Amygdala (tissue), 56 donors: ENCODE measurements at regions not wholly inside any gene's neighbourhood (a gene's known extent, or its start where the extent isn't known, plus 50 kb on each side); places are given as distances from the start of the nearest gene placed in this dataset.

Experiments
- DNase-seq, 56 donors: peaks; one replicate each; lab custom pipeline; 2025; lab: John Stamatoyannopoulos, UW

- no peak for DNase-seq
These were observed 471.0 kb upstream of the CDH2 start for GRCh38 chr18:28647961-28648360.

GRCh38 chr18:28637897-28638296, 461.0 kb upstream of the CDH2 start:
- no peak for DNase-seq

GRCh38 chr18:28635530-28635929, 458.6 kb upstream of the CDH2 start:
- no peak for DNase-seq

- no peak for DNase-seq
These were observed 449.8 kb upstream of the CDH2 start for GRCh38 chr18:28626756-28627155.

- DNase-seq = no peak
These were observed 431.1 kb upstream of the CDH2 start for GRCh38 chr18:28607991-28608390.

- DNase-seq = no peak
These were observed 429.8 kb upstream of the CDH2 start for GRCh38 chr18:28606686-28607085.

- no peak for DNase-seq
These were observed 425.5 kb upstream of the CDH2 start for GRCh38 chr18:28602391-28602790.

- DNase-seq = no peak
These were observed 417.1 kb upstream of the CDH2 start for GRCh38 chr18:28594034-28594433.

GRCh38 chr18:28588884-28589549, 412.1 kb upstream of the CDH2 start:
- DNase-seq = no peak

- no peak for DNase-seq
These were observed 407.8 kb upstream of the CDH2 start for GRCh38 chr18:28584731-28585130.

GRCh38 chr18:28582724-28583123, 405.8 kb upstream of the CDH2 start:
- DNase-seq = no peak

- DNase-seq = no peak
These were observed 404.7 kb upstream of the CDH2 start for GRCh38 chr18:28581521-28582071.

- no peak for DNase-seq
These were observed 400.0 kb upstream of the CDH2 start for GRCh38 chr18:28576941-28577340.

GRCh38 chr18:28575123-28575522, 398.2 kb upstream of the CDH2 start:
- no peak for DNase-seq

- no peak for DNase-seq
These were observed 397.2 kb upstream of the CDH2 start for GRCh38 chr18:28574175-28574574.

GRCh38 chr18:28571929-28572328, 395.0 kb upstream of the CDH2 start:
- DNase-seq = no peak

- no peak for DNase-seq
These were observed 383.4 kb upstream of the CDH2 start for GRCh38 chr18:28560331-28560730.

GRCh38 chr18:28559511-28559910, 382.6 kb upstream of the CDH2 start:
- peak in 1 of 56 donors; percentile 21 for DNase-seq

- no peak for DNase-seq
These were observed 365.0 kb upstream of the CDH2 start for GRCh38 chr18:28541934-28542333.

GRCh38 chr18:28541276-28541930, 364.5 kb upstream of the CDH2 start:
- peak in 30 of 56 donors; percentile 1 to 70 (median 11) for DNase-seq

- DNase-seq = no peak
These were observed 352.7 kb upstream of the CDH2 start for GRCh38 chr18:28529644-28530043.

- no peak for DNase-seq
These were observed 349.3 kb upstream of the CDH2 start for GRCh38 chr18:28526196-28526595.
